ENCODE measurements at regions not wholly inside any gene's neighbourhood (a gene's known extent, or its start where the extent isn't known, plus 50 kb on each side); places are given as distances from the start of the nearest gene placed in this dataset.

- no peak overlapping the region for H3K4me3 ChIP-seq (ENCODE audit: low read length)
- Mint-ChIP-seq H3K4me3 (no peak overlapping the region), H3K27ac (no peak overlapping the region), H3K27me3 (peaks cover 21% of the 10 kb centered on the region), H3K9me3 (no peaks in the 10 kb centered on the region), H3K36me3 (ENCODE audit: low read depth) (no peaks in the 10 kb centered on the region), H3K4me1 (ENCODE audit: low read depth) (no peaks in the 10 kb centered on the region)
- POLR2A ChIA-PET, result no interaction called here
- CTCF ChIA-PET, result no interaction called here
- no peak for ATAC-seq (ENCODE audit: poor library complexity)
- no peak overlapping the region for H3K27ac ChIP-seq (ENCODE audit: low read depth in 1 of 2, low read length in 2 of 2)
- peaks cover 0 to 4% of the 10 kb centered on the region in 2 experiments for H3K27me3 ChIP-seq (ENCODE audit: control insufficient read depth in 1 of 2, insufficient read depth in 2 of 2, low read length in 2 of 2)
- intact Hi-C loops (cut with DNase I, micrococcal nuclease), result no loop called here
- DNase-seq, result no peak
- peaks cover 0 to 5% of the 10 kb centered on the region in 2 experiments for H3K9me3 ChIP-seq (ENCODE audit: control insufficient read depth in 1 of 2, insufficient read depth in 1 of 2, low read length in 2 of 2)
- H3K36me3 ChIP-seq (ENCODE audit: insufficient read depth, low read length), result no peaks in the 10 kb centered on the region
- no peak for TF ChIP-seq CTCF (IDR thresholded peaks at IDR 0.05)
- no peaks in the 10 kb centered on the region for H3K4me1 ChIP-seq (ENCODE audit: insufficient read depth, low read length)
Measured at GRCh38 chr14:87799400-87799799, 193.6 kb downstream of the GALC start.

- Histone ChIP-seq H3K27me3 (ENCODE audit: control insufficient read depth in 1 of 2, insufficient read depth in 2 of 2, low read length in 2 of 2) (peaks cover 0 to 3% of the 10 kb centered on the region in 2 experiments), H3K36me3 (ENCODE audit: insufficient read depth, low read length) (no peaks in the 10 kb centered on the region), H3K4me3 (ENCODE audit: low read length) (no peak overlapping the region), H3K4me1 (ENCODE audit: insufficient read depth, low read length) (no peaks in the 10 kb centered on the region), H3K9me3 (ENCODE audit: control insufficient read depth in 1 of 2, insufficient read depth in 1 of 2, low read length in 2 of 2) (peaks cover 0 to 5% of the 10 kb centered on the region in 2 experiments), H3K27ac (ENCODE audit: low read depth in 1 of 2, low read length in 2 of 2) (no peak overlapping the region)
- DNase-seq (no peak), ATAC-seq (ENCODE audit: poor library complexity) (no peak)
- Mint-ChIP-seq H3K36me3 (ENCODE audit: low read depth) (no peaks in the 10 kb centered on the region), H3K27me3 (peaks cover 25% of the 10 kb centered on the region), H3K4me1 (ENCODE audit: low read depth) (no peaks in the 10 kb centered on the region), H3K27ac (no peak overlapping the region), H3K4me3 (no peak overlapping the region), H3K9me3 (no peaks in the 10 kb centered on the region)
- intact Hi-C loops (cut with DNase I, micrococcal nuclease), result no loop called here
- CTCF ChIA-PET, result interaction anchor here (1.2 kb wide), 1 partner anchor 9 kb away, joined by 3 read pairs; no protein-coding TSS in a partner anchor
- POLR2A ChIA-PET, result interaction anchor here (0.7 kb wide), 1 partner anchor 302 kb away, joined by 3 read pairs; no protein-coding TSS in a partner anchor
- TF ChIP-seq CTCF (IDR thresholded peaks at IDR 0.05), result no peak
Measured at GRCh38 chr14:87797001-87797400, 196.0 kb downstream of the GALC start.

GRCh38 chr14:87794561-87794960, 198.4 kb downstream of the GALC start:
- H3K36me3 Mint-ChIP-seq (ENCODE audit: low read depth), result no peaks in the 10 kb centered on the region
- DNase-seq, result no peak
- no peaks in the 10 kb centered on the region for H3K9me3 Mint-ChIP-seq
- peaks cover 0 to 5% of the 10 kb centered on the region in 2 experiments for H3K9me3 ChIP-seq (ENCODE audit: control insufficient read depth in 1 of 2, insufficient read depth in 1 of 2, low read length in 2 of 2)
- intact Hi-C loops (cut with DNase I, micrococcal nuclease), result no loop called here
- H3K4me3 ChIP-seq (ENCODE audit: low read length), result no peak overlapping the region
- CTCF ChIA-PET, result interaction anchor here (1.5 kb wide), 1 partner anchor 11 kb away, joined by 4 read pairs; no protein-coding TSS in a partner anchor
- TF ChIP-seq CTCF (IDR thresholded peaks at IDR 0.05), result no peak
- H3K36me3 ChIP-seq (ENCODE audit: insufficient read depth, low read length), result no peaks in the 10 kb centered on the region
- H3K4me3 Mint-ChIP-seq, result no peak overlapping the region
- peaks cover 0 to 3% of the 10 kb centered on the region in 2 experiments for H3K27me3 ChIP-seq (ENCODE audit: control insufficient read depth in 1 of 2, insufficient read depth in 2 of 2, low read length in 2 of 2)
- no peaks in the 10 kb centered on the region for H3K4me1 Mint-ChIP-seq (ENCODE audit: low read depth)
- peaks cover 23% of the 10 kb centered on the region for H3K27me3 Mint-ChIP-seq
- no peaks in the 10 kb centered on the region for H3K4me1 ChIP-seq (ENCODE audit: insufficient read depth, low read length)
- H3K27ac Mint-ChIP-seq, result no peak overlapping the region
- POLR2A ChIA-PET, result no interaction called here
- ATAC-seq (ENCODE audit: poor library complexity), result no peak
- no peak overlapping the region for H3K27ac ChIP-seq (ENCODE audit: low read depth in 1 of 2, low read length in 2 of 2)
